OCI-LY3 (cell line): ENCODE measurements at regions not wholly inside any gene's neighbourhood (a gene's known extent, or its start where the extent isn't known, plus 50 kb on each side); places are given as distances from the start of the nearest gene placed in this dataset.
A peak's percentile ranks its signal among the peaks of the same experiment; 100 is the strongest.

Experiments used
- H2AFZ ChIP-seq: fragments of 200-600, 300-600 bp; shearing (Covaris generic); 2 replicates; pipeline ENCODE4 v1.6.0; 2014; ENCODE audit warnings: antibody characterized with exemption, low read depth, low read length
- H3K27ac ChIP-seq: fragments of 200-600, 300-600 bp; sonication (generic); 2 replicates; pipeline ENCODE4 v1.5.1; 2014; ENCODE audit warnings: mild to moderate bottlenecking, low read length, moderate library complexity, mixed read lengths
- H3K27me3 ChIP-seq: fragments of 200-600, 300-600 bp; sonication (generic); 2 replicates; pipeline ENCODE4 v1.6.1; 2014; ENCODE audit warnings: low read depth, low read length, mixed read lengths
- H3K36me3 ChIP-seq: fragments of 200-600, 300-600 bp; sonication (generic); replicated peaks from 2 replicates; pipeline ENCODE3; 2014; ENCODE audit warnings: low read depth, low read length, mixed read lengths
- H3K4me1 ChIP-seq: fragments of 300-600, 200-600 bp; sonication (generic); 2 replicates; pipeline ENCODE4 v1.6.1; 2014; ENCODE audit warnings: low read length, mixed read lengths
- H3K4me2 ChIP-seq: fragments of 200-600, 300-600 bp; sonication (generic); 2 replicates; pipeline ENCODE4 v1.6.1; 2014; ENCODE audit warnings: low read length, mixed read lengths
- H3K4me3 ChIP-seq: fragments of 300-600, 200-600 bp; sonication (generic); 2 replicates; pipeline ENCODE4 v1.5.1; 2014; ENCODE audit warnings: antibody characterized with exemption, mild to moderate bottlenecking, low read length, moderate library complexity
- H3K79me2 ChIP-seq: fragments of 300-600, 200-600 bp; shearing (Covaris generic); 2 replicates; pipeline ENCODE4 v1.6.1; 2014; ENCODE audit warnings: mild to moderate bottlenecking, low read length, mixed read lengths
- H3K9ac ChIP-seq: fragments of 300-600, 200-600 bp; shearing (Covaris generic); 2 replicates; pipeline ENCODE4 v1.6.0; 2014; ENCODE audit warnings: mild to moderate bottlenecking, low read length, moderate library complexity
- H3K9me3 ChIP-seq: fragments of 200-600, 300-600 bp; shearing (Covaris generic); 2 replicates; pipeline ENCODE4 v1.6.1; 2014; ENCODE audit warnings: low read length, mixed read lengths; ENCODE audit not compliant: insufficient read depth
- H4K20me1 ChIP-seq: fragments of 200-600, 300-600 bp; sonication (generic); 2 replicates; pipeline ENCODE4 v1.6.1; 2016; ENCODE audit warnings: low read length, mixed read lengths; ENCODE audit not compliant: insufficient read depth
- EZH2phosphoT487 ChIP-seq: fragments of 200-600 bp; shearing (Covaris generic); IDR thresholded peaks from 2 replicates; pipeline ENCODE4 v1.6.1; 2018; ENCODE audit warnings: antibody characterized with exemption, mixed run types, low read depth
- TF ChIP-seq, protein P1 (sequence below): fragments of 200-600, 300-600 bp; sonication (generic); IDR thresholded peaks from 2 replicates; pipeline ENCODE4 v1.5.1; 2014; ENCODE audit warnings: antibody characterized with exemption, low read length, low read depth

DNA sequence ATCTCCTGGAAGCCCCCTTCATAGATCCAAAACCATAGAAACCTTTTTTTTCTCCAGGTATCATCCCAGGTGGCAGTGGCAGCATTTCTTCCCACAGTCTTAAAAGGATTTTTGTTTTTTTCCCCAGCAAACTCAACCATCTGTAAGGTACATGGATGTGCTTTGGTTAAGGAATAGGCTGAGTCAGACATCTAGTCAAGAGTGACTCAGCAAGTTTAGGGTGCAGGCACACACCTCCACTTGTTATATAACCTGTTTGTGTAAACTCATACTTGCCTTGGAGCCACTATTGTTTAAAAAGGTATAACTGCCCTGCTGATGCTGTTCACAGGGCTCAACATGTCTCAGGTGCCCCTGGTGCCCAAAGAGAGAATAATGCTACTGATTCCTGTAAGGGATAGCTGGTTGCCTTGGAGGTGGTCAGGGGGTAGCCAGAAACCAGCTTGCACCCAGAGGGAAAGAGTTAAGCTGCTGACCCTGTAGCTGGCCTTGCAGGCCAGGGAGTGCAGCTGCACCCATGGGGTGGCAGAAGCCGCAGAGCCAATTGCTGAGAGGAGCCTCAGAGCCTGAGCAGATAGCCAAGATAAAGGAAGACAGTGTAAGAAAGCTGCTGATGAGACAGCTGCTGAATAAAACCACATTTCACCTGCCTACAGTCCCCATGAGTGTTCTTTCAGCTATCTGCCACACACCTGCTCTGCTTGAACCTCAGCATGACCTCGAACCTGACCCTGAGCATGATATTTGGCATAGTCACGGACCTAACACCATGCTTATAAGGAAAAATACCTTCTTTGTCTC lies 1726.1 kb upstream of the RAG2 start:
- Histone ChIP-seq H3K79me2 (no peaks in the 10 kb centered on the region), H2AFZ (0 out of 2 replicates have a peak overlapping the region, but pooled peaks have one; percentile 38), H3K9me3 (no peaks in the 10 kb centered on the region), H3K4me2 (no peak overlapping the region), H4K20me1 (no peaks in the 10 kb centered on the region), H3K36me3 (no peaks in the 10 kb centered on the region), H3K27me3 (no peaks in the 10 kb centered on the region), H3K9ac (no peak overlapping the region), H3K27ac (no peak overlapping the region), H3K4me3 (no peak overlapping the region), H3K4me1 (no peaks in the 10 kb centered on the region)
- TF ChIP-seq, protein P1, sequence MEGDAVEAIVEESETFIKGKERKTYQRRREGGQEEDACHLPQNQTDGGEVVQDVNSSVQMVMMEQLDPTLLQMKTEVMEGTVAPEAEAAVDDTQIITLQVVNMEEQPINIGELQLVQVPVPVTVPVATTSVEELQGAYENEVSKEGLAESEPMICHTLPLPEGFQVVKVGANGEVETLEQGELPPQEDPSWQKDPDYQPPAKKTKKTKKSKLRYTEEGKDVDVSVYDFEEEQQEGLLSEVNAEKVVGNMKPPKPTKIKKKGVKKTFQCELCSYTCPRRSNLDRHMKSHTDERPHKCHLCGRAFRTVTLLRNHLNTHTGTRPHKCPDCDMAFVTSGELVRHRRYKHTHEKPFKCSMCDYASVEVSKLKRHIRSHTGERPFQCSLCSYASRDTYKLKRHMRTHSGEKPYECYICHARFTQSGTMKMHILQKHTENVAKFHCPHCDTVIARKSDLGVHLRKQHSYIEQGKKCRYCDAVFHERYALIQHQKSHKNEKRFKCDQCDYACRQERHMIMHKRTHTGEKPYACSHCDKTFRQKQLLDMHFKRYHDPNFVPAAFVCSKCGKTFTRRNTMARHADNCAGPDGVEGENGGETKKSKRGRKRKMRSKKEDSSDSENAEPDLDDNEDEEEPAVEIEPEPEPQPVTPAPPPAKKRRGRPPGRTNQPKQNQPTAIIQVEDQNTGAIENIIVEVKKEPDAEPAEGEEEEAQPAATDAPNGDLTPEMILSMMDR: no peak
- TF ChIP-seq EZH2phosphoT487: no peak

DNA sequence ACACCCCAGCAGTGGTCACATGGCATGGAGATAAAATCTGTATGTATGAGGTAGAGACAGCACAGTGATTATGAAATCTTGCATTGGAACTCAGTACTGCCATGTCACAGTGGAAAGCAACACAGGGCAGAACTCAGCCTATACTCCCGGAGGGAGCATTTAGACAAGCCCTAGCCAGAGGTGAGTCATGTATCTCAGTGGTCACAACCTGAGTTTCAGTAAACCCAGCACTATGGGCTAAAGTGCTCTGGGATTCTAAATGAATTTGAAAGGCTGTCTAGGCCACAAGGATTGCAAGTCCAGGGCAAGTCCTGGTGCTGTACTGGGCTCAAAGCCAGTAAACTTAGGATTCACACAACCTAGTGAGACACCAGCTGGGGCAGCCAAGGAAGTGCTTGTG lies 1717.1 kb upstream of the RAG2 start:
- Histone ChIP-seq H3K4me1 (no peaks in the 10 kb centered on the region), H3K9me3 (peaks cover 12% of the 10 kb centered on the region; the same call in 1 of the 2 replicates), H3K27ac (no peak overlapping the region), H3K36me3 (no peaks in the 10 kb centered on the region), H3K4me3 (no peak overlapping the region), H3K4me2 (no peak overlapping the region), H4K20me1 (no peaks in the 10 kb centered on the region), H3K79me2 (no peaks in the 10 kb centered on the region), H3K27me3 (no peaks in the 10 kb centered on the region), H2AFZ (no peak overlapping the region), H3K9ac (no peak overlapping the region)
- TF ChIP-seq, protein P1: no peak
- no peak for TF ChIP-seq EZH2phosphoT487

DNA sequence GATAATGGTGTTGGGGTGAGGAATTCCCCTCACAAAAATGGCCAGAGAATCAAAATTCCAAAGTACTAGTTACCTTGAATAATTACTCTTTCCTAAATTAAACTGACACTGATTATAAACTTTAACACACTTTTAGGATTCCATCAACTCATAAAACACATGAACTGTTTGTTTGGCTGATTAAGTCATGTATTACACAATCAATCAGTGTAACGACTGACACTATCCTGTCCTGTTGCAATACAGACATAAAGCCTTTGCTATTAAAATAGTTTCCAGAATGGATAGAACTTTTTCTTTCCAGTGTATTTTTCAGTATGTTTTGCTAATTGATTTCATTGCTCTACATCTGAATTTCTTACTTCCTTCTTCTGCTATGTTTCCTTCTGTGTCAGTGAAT lies 1709.4 kb upstream of the RAG2 start:
- Histone ChIP-seq H3K27me3 (no peaks in the 10 kb centered on the region), H3K4me1 (peaks cover 18% of the 10 kb centered on the region), H3K9ac (no peak overlapping the region), H4K20me1 (no peaks in the 10 kb centered on the region), H3K27ac (no peak overlapping the region), H3K36me3 (no peaks in the 10 kb centered on the region), H3K79me2 (no peaks in the 10 kb centered on the region), H3K9me3 (no peaks in the 10 kb centered on the region), H2AFZ (no peak overlapping the region), H3K4me2 (peak overlapping the region; percentile 23; the same call in 1 of the 2 replicates), H3K4me3 (no peak overlapping the region)
- no peak for TF ChIP-seq EZH2phosphoT487
- TF ChIP-seq, protein P1: no peak

DNA sequence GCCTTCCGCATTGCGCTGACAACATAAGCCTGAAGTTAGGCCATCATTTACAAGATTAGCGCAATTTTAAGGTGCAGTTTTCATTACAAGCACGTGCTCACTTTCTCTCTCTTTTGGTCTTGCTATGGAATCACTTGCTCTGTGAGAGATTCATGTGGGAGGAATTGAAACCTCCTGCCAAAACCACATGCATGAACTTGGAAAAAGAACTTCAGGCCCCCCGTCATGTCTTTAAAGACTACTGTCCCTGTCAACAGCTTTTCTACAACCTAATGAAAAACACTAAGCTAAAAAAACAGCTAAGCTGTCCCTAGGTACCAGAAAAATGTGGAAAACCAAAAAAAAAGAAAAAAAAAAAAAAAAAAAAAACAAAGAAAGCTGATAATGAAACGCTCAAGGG lies 1707.6 kb upstream of the RAG2 start:
- no peaks in the 10 kb centered on the region for H3K9me3 ChIP-seq
- no peaks in the 10 kb centered on the region for H3K79me2 ChIP-seq
- no peak overlapping the region for H3K4me3 ChIP-seq
- peaks cover 18% of the 10 kb centered on the region for H3K4me1 ChIP-seq
- no peaks in the 10 kb centered on the region for H4K20me1 ChIP-seq
- H3K27ac ChIP-seq: no peak overlapping the region
- no peak overlapping the region for H3K4me2 ChIP-seq
- no peaks in the 10 kb centered on the region for H3K27me3 ChIP-seq
- no peaks in the 10 kb centered on the region for H3K36me3 ChIP-seq
- TF ChIP-seq, protein P1: no peak
- no peak for TF ChIP-seq EZH2phosphoT487
- no peak overlapping the region for H3K9ac ChIP-seq
- H2AFZ ChIP-seq: 0 out of 2 replicates have a peak overlapping the region, but pooled peaks have one; percentile 9
